MM.1S (cell line): ENCODE measurements at regions not wholly inside any gene's neighbourhood (a gene's known extent, or its start where the extent isn't known, plus 50 kb on each side); places are given as distances from the start of the nearest gene placed in this dataset.

Experiments
- DNase-seq: peaks from one replicate; pipeline ENCODE4 v3.0.0-alpha.2; 2015
- H2AFZ ChIP-seq: fragments of 300-600 bp; sonication (generic); 2 replicates; pipeline ENCODE4 v1.6.0; 2016; ENCODE audit warnings: antibody characterized with exemption, low read length
- H3F3A ChIP-seq: fragments of 300-600 bp; sonication (generic); 2 replicates; pipeline ENCODE4 v1.6.1; 2016; ENCODE audit warnings: mild to moderate bottlenecking, antibody characterized with exemption, low read length, moderate library complexity, mixed read lengths; ENCODE audit not compliant: insufficient read depth
- H3K27ac ChIP-seq: fragments of 300-600 bp; sonication (generic); 2 replicates; pipeline ENCODE4 v1.5.1; 2016; ENCODE audit warnings: mild to moderate bottlenecking, low read length
- H3K27me3 ChIP-seq: fragments of 300-600 bp; sonication (generic); replicated peaks from 2 replicates; pipeline ENCODE4 v1.6.0; 2016; ENCODE audit warnings: low read length; ENCODE audit not compliant: insufficient read depth
- H3K36me3 ChIP-seq: fragments of 300-600 bp; sonication (generic); replicated peaks from 2 replicates; pipeline ENCODE4 v1.6.1; 2016; ENCODE audit warnings: mild to moderate bottlenecking, low read length, mixed read lengths; ENCODE audit not compliant: insufficient read depth
- H3K4me1 ChIP-seq: fragments of 300-600 bp; sonication (generic); 2 replicates; pipeline ENCODE4 v1.6.1; 2016; ENCODE audit warnings: low read length, mixed read lengths
- H3K4me2 ChIP-seq: fragments of 300-600 bp; sonication (generic); 2 replicates; pipeline ENCODE4 v1.6.0; 2016; ENCODE audit warnings: low read depth, low read length
- H3K4me3 ChIP-seq: fragments of 300-600 bp; sonication (generic); 2 replicates; pipeline ENCODE4 v1.5.1; 2016; ENCODE audit warnings: low read length, mixed read lengths
- H3K79me2 ChIP-seq: fragments of 300-600 bp; sonication (generic); 2 replicates; pipeline ENCODE4 v1.6.1; 2016; ENCODE audit warnings: mixed run types, low read length, mixed read lengths
- H3K9ac ChIP-seq: fragments of 300-600 bp; sonication (generic); 2 replicates; pipeline ENCODE4 v1.6.1; 2016; ENCODE audit warnings: low read length, mixed read lengths
- H3K9me2 ChIP-seq: fragments of 300-600 bp; sonication (generic); replicated peaks from 2 replicates; pipeline ENCODE4 v1.6.1; 2016; ENCODE audit warnings: mild to moderate bottlenecking, low read length, mixed read lengths; ENCODE audit not compliant: insufficient read depth
- H3K9me3 ChIP-seq: fragments of 300-600 bp; sonication (generic); replicated peaks from 2 replicates; pipeline ENCODE4 v1.6.1; 2016; ENCODE audit warnings: mild to moderate bottlenecking, low read length, mixed read lengths; ENCODE audit not compliant: insufficient read depth
- H4K20me1 ChIP-seq: fragments of 300-600 bp; sonication (generic); 2 replicates; pipeline ENCODE4 v1.6.1; 2016; ENCODE audit warnings: mild to moderate bottlenecking, low read length, moderate library complexity, mixed read lengths; ENCODE audit not compliant: insufficient read depth
- CTCF ChIP-seq: fragments of 300-600 bp; sonication (generic); IDR thresholded peaks from 2 replicates; pipeline ENCODE4 v1.5.1; 2016; ENCODE audit warnings: antibody characterized with exemption, low read length, mixed read lengths
- EZH2 ChIP-seq: fragments of 300-600 bp; sonication (generic); optimal IDR thresholded peaks from 2 replicates; pipeline ENCODE3; 2017; ENCODE audit warnings: low read depth, mild to moderate bottlenecking, antibody characterized with exemption, low read length, mixed read lengths
- EZH2phosphoT487 ChIP-seq: fragments of 300-600 bp; sonication (generic); IDR thresholded peaks from 2 replicates; pipeline ENCODE4 v1.6.1; 2018; ENCODE audit warnings: antibody characterized with exemption, low read length

GRCh38 chr4:17189759-17190158 is 291.3 kb upstream of the LDB2 start:
- H3K9me3 ChIP-seq, result no peaks in the 10 kb centered on the region
- no peaks in the 10 kb centered on the region for H4K20me1 ChIP-seq
- no peaks in the 10 kb centered on the region for H3K79me2 ChIP-seq
- no peak for DNase-seq
- no peak overlapping the region for H3K9ac ChIP-seq
- H3K4me3 ChIP-seq, result no peak overlapping the region
- H3K9me2 ChIP-seq, result no peaks in the 10 kb centered on the region
- no peak for TF ChIP-seq EZH2phosphoT487
- TF ChIP-seq CTCF, result no peak
- no peak for TF ChIP-seq EZH2
- H3F3A ChIP-seq, result no peaks in the 10 kb centered on the region
- H3K27me3 ChIP-seq, result no peaks in the 10 kb centered on the region
- no peak overlapping the region for H2AFZ ChIP-seq
- no peak overlapping the region for H3K27ac ChIP-seq
- H3K36me3 ChIP-seq, result no peaks in the 10 kb centered on the region
- no peak overlapping the region for H3K4me2 ChIP-seq
- H3K4me1 ChIP-seq, result no peaks in the 10 kb centered on the region

GRCh38 chr4:17189401-17189720 is 290.9 kb upstream of the LDB2 start:
- TF ChIP-seq EZH2phosphoT487, result no peak
- TF ChIP-seq EZH2, result no peak
- no peak for TF ChIP-seq CTCF
- no peak overlapping the region for H3K4me3 ChIP-seq
- DNase-seq, result no peak
- no peaks in the 10 kb centered on the region for H3K79me2 ChIP-seq
- no peaks in the 10 kb centered on the region for H3K9me2 ChIP-seq
- H3F3A ChIP-seq, result no peaks in the 10 kb centered on the region
- no peak overlapping the region for H3K9ac ChIP-seq
- no peaks in the 10 kb centered on the region for H3K36me3 ChIP-seq
- no peak overlapping the region for H3K4me2 ChIP-seq
- no peak overlapping the region for H2AFZ ChIP-seq
- H3K4me1 ChIP-seq, result no peaks in the 10 kb centered on the region
- no peaks in the 10 kb centered on the region for H4K20me1 ChIP-seq
- H3K27me3 ChIP-seq, result no peaks in the 10 kb centered on the region
- H3K9me3 ChIP-seq, result no peaks in the 10 kb centered on the region
- H3K27ac ChIP-seq, result no peak overlapping the region

DNA sequence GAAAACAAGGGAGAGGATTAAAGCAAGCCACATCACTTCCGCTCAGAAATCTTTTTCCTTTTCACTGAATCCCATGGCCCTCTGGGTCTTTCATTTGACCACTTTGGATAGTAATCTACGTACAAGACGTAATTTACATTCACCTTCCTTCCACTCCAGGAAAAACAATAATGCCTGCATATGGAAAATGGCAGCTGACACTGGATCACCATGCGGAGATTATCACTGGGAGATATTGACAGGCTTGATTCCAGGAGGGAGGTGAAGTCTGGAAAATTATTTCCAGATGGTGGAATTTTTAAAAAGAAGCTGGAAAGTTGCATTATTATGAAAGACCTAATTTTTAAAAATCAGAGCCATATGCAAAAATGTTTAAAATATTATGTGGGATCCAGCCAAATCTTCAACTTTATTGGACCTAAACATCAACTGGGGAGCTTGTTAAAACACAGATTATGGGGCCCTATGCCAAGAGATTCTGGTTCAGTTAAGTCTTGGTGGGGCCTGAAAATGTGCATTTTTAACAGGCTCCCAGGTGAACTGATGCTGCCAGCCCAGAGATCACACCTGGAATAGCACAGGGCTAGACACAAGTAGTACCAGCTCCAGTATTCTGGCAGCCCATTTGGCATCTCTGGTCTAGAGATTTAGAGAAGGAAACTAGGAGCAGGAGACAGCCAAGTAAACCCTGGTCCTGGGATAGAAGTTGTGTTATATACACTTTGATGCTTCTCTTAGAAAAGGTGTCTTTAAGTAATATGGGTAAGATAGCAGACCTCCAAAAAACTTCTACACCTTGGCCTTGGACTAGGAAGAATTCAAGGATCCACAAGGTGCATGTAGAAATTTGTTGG is 290.3 kb upstream of the LDB2 start:
- Histone ChIP-seq H3F3A (no peaks in the 10 kb centered on the region), H4K20me1 (no peaks in the 10 kb centered on the region), H2AFZ (no peak overlapping the region), H3K36me3 (no peaks in the 10 kb centered on the region), H3K27ac (no peak overlapping the region), H3K4me3 (no peak overlapping the region), H3K79me2 (no peaks in the 10 kb centered on the region), H3K4me2 (no peak overlapping the region), H3K27me3 (no peaks in the 10 kb centered on the region), H3K9ac (no peak overlapping the region), H3K4me1 (no peaks in the 10 kb centered on the region), H3K9me2 (no peaks in the 10 kb centered on the region), H3K9me3 (no peaks in the 10 kb centered on the region)
- no peak for TF ChIP-seq EZH2phosphoT487
- no peak for DNase-seq

GRCh38 chr4:17188125-17188524 is 289.7 kb upstream of the LDB2 start:
- Histone ChIP-seq H3K79me2 (no peaks in the 10 kb centered on the region), H3K9me3 (no peaks in the 10 kb centered on the region), H3K4me3 (no peak overlapping the region), H3F3A (no peaks in the 10 kb centered on the region), H3K4me1 (no peaks in the 10 kb centered on the region), H3K36me3 (no peaks in the 10 kb centered on the region), H3K9ac (no peak overlapping the region), H3K27me3 (no peaks in the 10 kb centered on the region), H3K9me2 (no peaks in the 10 kb centered on the region), H2AFZ (no peak overlapping the region), H3K27ac (no peak overlapping the region), H3K4me2 (no peak overlapping the region), H4K20me1 (no peaks in the 10 kb centered on the region)
- DNase-seq, result no peak
- no peak for TF ChIP-seq EZH2phosphoT487
